Frontal cortex (tissue), 3 donors: ENCODE measurements at regions not wholly inside any gene's neighbourhood (a gene's known extent, or its start where the extent isn't known, plus 50 kb on each side); places are given as distances from the start of the nearest gene placed in this dataset.

Source experiments
- DNase-seq, 2 donors: peaks; one replicate each; pipeline ENCODE4 v3.0.0; 2012; ENCODE audit warnings: low spot score in 2 of 2
- FAIRE-seq: peaks from 2 replicates; lab custom pipeline; 2012; peaks lifted over from hg19 to GRCh38; lab: Jason Lieb, UNC
- donor health status: control.
- donor health status: control.
- donor health status: control.

DNA sequence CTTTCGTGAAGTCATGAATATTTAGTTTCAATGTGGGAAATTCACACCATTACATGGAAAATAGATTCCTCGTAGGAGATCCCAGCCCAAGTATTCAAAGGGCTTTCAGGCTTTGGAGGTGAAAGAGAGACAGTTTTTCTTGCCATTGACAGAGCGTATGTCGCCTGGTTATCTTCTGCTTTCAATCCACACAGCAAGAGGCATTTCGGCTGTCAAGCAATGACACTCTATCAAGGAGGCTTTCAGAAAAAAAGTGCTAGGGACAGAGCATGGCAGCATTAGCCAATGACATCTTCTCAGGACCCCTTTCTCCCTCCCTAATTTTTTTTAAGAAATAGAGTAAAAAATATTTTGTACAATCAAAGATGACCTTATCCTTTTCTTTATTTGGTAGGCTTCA lies 492.8 kb downstream of the TMEM182 start:
- FAIRE-seq: no peak

GRCh38 chr2:103264058-103264768 lies 502.4 kb downstream of the TMEM182 start:
- FAIRE-seq: no peak
- DNase-seq: no peak

More for the DNA sequence above, 492.8 kb downstream of the TMEM182 start:
- DNase-seq: no peak

DNA sequence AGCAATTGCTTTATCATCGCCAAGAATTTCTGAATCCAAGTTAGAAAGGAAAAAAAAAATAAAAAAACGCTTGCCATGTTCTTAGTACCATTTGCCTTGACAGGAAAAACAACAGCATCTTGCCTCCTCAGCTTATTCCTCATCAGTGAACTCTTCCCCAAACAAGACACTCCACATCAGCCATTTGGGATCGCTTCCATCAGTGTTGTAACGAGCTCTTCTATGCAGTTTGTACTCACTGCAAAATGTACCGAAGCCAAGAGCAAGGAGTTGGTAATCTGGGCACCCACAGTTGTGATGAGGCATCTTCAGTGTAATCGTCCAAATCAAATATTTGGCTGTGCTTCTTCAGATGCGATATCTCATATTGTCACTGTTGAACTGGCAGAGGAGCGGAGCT lies 503.7 kb downstream of the TMEM182 start:
- FAIRE-seq (no peak), DNase-seq (no peak)

DNA sequence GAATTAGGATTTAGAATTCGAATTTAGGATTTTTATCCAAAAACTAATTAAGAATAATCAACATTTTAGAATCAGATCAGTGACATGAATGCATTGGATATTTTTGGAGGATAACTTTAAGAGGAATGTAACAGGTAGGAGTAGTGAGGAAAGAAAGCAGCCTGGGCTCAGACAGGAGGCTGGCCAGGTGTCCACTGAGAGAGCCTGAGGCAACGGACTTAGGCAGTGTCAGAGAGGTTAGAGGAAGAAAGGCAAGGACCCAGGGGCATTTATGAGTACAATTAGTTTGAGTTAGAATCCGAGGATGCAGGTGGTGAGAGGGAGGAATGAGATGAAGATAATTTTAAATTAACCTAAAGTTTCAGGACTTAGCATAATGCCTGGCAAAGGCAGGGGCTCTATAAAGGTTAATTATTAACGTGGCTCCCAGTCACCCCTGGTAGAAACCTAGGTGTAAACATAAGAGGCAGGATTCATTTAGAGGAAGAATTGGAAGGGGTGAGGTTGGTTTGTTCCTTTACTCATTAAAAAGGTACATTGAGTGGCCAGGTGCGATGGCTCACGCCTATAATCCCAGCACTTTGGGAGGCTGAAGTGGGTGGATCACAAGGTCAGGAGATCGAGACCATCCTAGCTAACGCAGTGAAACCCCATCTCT lies 507.1 kb downstream of the TMEM182 start:
- DNase-seq (no peak), FAIRE-seq (no peak)

DNA sequence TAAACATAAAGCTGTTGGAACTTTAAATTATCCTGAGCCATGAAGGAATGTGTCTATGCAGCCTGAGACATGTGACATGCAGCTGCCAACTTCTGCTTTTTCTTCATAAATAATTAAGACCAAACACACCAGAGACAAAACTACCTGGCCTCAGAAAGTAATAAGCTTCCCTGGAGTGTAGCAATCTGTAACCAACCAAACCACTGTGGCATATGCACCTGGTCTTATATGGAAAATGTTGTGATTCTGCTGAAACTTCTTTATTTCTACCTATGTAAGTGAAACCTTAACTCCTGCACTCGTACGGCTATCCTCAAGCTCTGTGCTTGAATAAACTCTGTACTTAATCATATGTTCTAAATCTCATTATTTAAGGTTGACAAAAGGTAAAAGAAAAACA lies 515.0 kb downstream of the TMEM182 start:
- no peak for FAIRE-seq
- DNase-seq: no peak

- no peak for FAIRE-seq
- DNase-seq: no peak
Measured at GRCh38 chr2:103284750-103285149, 522.9 kb downstream of the TMEM182 start.

- no peak for DNase-seq
- FAIRE-seq: no peak
Measured at GRCh38 chr2:103285354-103285753, 523.5 kb downstream of the TMEM182 start.

DNA sequence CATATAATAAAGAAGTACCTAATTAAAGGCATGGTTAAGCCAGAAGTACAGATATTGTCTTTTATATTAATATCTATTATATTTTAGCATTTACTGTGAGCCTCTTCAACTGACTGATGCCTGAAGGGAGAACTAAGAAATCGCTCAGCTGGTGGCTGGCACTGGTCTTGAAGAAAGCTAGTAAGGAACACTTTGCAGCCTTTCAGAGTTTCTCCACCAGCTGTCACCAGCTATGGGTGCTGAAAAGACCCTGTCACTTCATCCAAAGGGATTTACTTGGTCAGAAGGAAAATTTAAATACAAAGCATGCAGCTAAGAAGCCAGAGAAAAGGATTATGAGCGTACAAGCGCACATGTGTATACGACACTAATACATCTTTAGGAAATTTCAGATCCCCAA lies 525.9 kb downstream of the TMEM182 start:
- no peak for FAIRE-seq
- no peak for DNase-seq

DNA sequence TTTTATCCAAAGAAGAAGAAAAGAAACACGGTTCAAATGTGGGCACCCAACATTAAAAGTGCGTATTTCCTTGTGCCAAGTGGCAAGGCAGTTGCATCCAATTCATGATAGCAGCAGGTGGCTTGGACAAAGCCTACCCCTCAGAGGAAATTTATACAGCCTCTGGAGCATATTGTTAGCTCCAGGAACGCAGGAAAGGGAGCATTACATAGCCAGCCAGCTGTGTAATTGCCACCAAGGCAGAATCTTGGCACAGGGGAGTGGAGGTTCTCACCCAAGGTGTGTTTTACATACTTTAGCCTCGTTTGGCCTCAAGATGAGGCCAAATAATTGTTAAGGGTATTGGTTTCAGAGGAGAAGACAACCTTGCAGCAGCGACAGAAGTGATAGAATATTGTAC lies 526.9 kb downstream of the TMEM182 start:
- no peak for DNase-seq
- no peak for FAIRE-seq

DNA sequence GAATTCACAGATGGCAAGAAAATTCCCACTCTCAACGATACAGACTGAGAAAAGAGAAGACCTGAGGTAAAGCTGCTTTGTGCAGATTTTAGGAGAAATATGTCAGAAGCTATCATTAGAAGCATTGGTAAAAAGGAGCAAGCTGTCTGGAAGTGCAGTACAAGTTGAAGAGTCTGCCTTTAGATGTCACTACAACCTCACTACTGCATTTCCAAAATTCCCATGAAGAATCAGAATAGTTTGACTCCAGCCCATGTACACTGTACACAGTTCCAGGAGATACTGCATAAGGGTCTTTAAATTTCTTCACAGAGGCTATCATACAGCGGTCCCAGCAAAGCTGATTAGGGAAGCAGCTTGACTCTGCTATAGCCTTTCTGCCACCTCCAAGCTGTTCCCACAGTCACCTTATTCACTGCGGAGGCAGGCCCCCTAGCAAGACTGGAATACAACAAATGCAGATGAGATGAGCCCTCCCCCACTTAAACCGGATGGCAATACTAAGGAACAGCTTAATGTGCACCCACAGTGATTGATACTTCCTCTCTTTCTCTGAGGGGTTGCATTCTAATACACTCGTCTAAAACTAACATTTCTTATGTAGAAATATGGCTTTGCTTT lies 527.4 kb downstream of the TMEM182 start:
- FAIRE-seq: no peak
- DNase-seq: peak; percentile 1 to 29

DNA sequence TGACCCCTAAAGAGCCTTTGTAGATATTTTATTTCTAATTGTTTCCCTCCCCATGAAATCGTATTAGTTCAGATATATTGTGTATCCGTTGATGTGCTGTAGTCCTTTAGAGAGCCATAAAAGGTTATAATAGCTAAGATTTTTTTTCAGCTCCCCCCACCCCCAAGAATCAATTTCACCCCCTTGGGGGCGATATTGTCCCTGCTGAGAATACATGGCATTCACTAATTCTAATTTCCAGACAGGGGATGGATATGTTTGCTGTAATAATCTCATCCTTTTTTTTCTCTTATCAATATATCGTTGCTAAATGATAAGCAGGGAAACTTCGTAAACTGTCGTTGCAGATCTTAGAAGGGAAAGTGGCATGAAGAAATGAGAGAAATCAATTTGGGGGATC lies 530.7 kb downstream of the TMEM182 start:
- FAIRE-seq (no peak), DNase-seq (no peak)

DNA sequence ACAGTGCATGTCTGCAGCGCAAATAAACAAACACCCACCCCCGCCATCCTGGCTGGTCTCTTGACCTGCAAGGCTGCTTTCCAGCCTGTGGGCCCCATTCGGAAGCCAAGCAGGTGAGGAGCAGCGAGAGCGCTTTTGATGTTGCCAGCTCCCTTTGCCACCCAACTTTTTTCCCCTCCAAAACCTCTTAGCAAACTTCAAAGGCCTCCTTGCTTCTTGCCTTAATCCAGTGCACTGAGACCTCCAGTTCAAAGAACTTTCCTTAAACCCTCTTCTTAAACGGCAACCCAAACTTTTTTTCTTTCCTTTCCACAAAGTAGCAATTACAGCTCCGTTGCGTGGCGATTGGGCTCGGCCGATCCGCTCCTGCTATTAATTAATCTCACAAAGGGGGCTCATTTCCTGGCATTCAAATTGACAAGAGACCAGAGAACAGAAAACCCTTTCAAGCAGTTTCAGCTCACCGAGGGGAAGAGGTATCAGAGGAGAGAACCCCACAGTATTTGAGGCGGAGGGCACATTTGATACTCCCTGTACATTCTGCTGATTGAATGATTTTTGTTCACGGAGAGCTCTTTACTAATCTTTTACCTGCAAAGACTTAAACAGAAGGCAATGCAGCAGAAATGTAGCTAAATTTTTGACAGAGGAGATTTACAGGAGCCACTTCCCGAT lies 531.4 kb downstream of the TMEM182 start:
- DNase-seq: no peak
- no peak for FAIRE-seq

- DNase-seq: no peak
- FAIRE-seq: no peak
Measured at GRCh38 chr2:103293742-103294077, 531.9 kb downstream of the TMEM182 start.

DNA sequence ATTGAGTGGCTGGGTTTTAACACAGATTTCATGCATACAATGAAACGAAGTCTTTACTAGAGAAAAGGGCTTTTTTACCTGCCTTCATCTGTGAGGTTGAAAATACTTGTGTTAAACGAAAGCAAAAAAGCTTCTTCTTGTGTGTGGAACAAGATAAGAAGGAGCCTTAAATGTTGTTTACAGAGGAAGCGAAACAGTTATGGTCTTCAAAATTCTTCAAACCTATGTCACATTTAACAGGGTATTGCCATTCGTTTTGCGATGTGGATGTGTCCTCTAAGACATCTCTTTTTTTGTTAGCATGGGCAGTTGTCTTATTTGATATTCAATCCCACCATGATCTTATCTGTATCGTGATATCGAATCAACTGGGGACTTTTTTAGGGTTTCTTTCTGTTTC lies 532.6 kb downstream of the TMEM182 start:
- FAIRE-seq (no peak), DNase-seq (no peak)

GRCh38 chr2:103295591-103295990 lies 533.8 kb downstream of the TMEM182 start:
- DNase-seq (no peak), FAIRE-seq (no peak)

DNA sequence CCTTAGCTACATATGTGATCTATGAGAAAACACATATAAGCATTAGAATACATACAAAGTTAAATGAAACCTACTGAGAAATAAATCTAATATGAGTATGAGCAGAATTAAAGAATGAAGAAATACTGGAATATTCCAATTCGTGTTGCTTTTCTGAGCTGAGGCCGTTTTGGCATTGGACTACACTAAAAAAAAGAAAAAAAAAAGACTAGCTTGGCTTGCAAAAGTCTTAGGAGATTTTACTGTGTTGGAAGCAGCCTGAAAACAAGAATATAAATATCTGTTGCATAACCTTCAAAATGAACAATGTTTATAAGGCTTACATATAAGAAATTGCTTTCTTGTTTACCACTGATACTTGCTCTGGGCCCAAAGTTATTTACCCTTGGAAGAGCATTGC lies 562.8 kb downstream of the TMEM182 start:
- DNase-seq: no peak
- FAIRE-seq: no peak

DNA sequence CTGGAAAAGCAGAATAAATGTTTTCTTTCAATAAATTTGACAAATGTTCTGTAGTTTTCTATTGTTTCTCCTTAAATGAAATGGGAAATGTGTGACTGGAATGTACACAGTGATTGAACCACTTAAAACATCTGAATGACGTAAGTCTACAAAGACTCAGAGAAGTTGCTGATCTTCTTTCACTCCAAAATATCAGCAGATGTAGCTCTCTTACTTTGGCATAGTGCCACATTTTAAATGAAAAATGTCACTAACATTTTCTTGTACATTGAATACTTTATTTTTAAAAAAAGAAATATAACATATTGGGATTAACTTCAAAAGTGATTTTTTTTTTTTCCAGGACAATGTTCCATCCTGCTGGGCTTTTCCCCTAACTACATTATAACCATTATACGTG lies 565.6 kb downstream of the TMEM182 start:
- no peak for DNase-seq

DNA sequence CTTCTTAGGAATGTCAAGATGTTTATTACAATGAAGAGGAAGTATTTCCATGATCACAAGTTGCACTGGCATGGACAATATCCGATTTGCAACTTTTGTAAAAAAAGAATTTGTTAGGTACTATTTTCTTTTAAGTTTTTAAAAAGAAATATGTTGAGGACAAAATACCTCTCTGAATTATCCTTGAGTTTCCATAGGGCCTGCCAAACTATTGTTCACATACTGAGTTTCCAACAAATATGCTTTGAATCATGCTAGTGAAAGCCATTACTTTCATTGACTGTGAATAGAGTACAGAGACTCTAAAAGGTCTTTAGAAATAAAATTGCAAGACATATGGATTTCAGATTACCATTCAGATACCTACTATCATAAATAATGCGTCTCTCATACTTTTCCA lies 566.1 kb downstream of the TMEM182 start:
- DNase-seq (no peak), FAIRE-seq (no peak)

More for the DNA sequence above, 565.6 kb downstream of the TMEM182 start:
- no peak for FAIRE-seq

DNA sequence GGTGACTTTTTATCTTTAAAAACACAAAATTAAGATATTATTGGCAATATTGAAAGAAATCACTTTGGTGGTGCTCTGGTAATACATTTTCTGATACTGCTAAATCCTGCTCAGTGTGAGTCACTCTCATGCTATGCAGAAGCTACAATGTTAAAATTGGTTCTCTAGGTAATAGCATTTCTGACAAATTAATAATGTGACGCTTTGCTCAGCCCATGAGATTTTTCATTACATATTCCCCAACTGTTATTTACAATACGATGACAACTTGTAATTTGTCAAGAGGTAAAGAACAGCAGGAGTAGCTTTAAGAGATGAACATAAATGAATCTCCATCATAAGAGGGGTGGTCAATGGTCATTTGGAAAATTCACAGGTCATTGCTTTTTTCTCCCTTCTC lies 573.6 kb downstream of the TMEM182 start:
- FAIRE-seq (no peak), DNase-seq (no peak)

DNA sequence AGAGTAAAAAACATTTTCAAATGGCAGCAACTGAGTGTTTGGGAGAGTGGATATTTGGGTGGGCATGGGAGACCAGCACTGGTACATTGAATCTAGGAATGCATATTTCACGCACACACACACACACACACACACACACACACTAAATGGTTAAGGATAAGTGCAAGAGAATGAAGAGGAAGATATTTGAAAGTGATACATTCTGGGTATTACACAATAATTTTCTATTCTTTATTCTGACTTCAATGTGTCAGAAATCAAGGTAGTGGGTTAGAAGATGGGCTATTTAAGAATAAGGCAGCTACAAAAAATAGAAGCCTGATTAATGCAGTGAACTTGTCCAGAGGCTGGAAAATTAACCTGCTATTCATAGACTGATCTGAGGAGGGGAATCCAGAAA lies 577.0 kb downstream of the TMEM182 start:
- FAIRE-seq (no peak), DNase-seq (no peak)

GRCh38 chr2:103346780-103347179 lies 584.9 kb downstream of the TMEM182 start:
- DNase-seq (no peak), FAIRE-seq (no peak)
